Neural cell (in vitro differentiated cells): ENCODE measurements at regions not wholly inside any gene's neighbourhood (a gene's known extent, or its start where the extent isn't known, plus 50 kb on each side); places are given as distances from the start of the nearest gene placed in this dataset.

Experiments
- H2AFZ ChIP-seq: fragments of 200-600, 300-800 bp; sonication (generic), shearing (Covaris generic); 2 replicates; pipeline ENCODE4 v1.6.0; 2014; ENCODE audit warnings: low read depth, mild to moderate bottlenecking, antibody characterized with exemption, low read length, moderate library complexity
- H3F3A ChIP-seq: fragments of 200-600 bp; shearing (Covaris generic); 2 replicates; pipeline ENCODE4 v1.6.1; 2016; ENCODE audit warnings: mild to moderate bottlenecking, moderate library complexity, mixed read lengths, antibody characterized with exemption, low read length; ENCODE audit not compliant: insufficient read depth, poor library complexity, severe bottlenecking
- H3K27ac ChIP-seq: fragments of 200-600, 300-800 bp; sonication (generic), shearing (Covaris generic); 2 replicates; pipeline ENCODE4 v1.5.1; 2014; ENCODE audit warnings: mild to moderate bottlenecking, low read length, moderate library complexity
- H3K27me3 ChIP-seq: fragments of 300-800, 200-600 bp; sonication (generic), shearing (Covaris generic); 2 replicates; pipeline ENCODE4 v1.6.0; 2014; ENCODE audit warnings: mild to moderate bottlenecking, low read depth, low read length, moderate library complexity; ENCODE audit not compliant: insufficient read depth
- H3K36me3 ChIP-seq: fragments of 300-800, 200-600 bp; sonication (generic), shearing (Covaris generic); 2 replicates; pipeline ENCODE4 v1.5.1; 2014; ENCODE audit warnings: mild to moderate bottlenecking, antibody characterized with exemption, low read length, moderate library complexity; ENCODE audit not compliant: insufficient read depth
- H3K4me2 ChIP-seq: fragments of 300-800, 200-600 bp; sonication (generic), shearing (Covaris generic); 2 replicates; pipeline ENCODE4 v1.6.0; 2014; ENCODE audit warnings: mild to moderate bottlenecking, low read length
- H3K4me3 ChIP-seq: fragments of 300-800, 200-600 bp; sonication (generic), shearing (Covaris generic); 2 replicates; pipeline ENCODE4 v1.5.1; 2014; ENCODE audit warnings: mild to moderate bottlenecking, low read length, moderate library complexity
- H3K79me2 ChIP-seq: fragments of 200-600 bp; shearing (Covaris generic); replicated peaks from 2 replicates; pipeline ENCODE4 v1.6.0; 2014; ENCODE audit warnings: mild to moderate bottlenecking, low read length, moderate library complexity; ENCODE audit not compliant: insufficient read depth
- H3K9ac ChIP-seq: fragments of 300-800, 200-600 bp; sonication (generic), shearing (Covaris generic); 2 replicates; pipeline ENCODE4 v1.6.1; 2016; ENCODE audit warnings: mild to moderate bottlenecking, low read length, mixed read lengths
- H3K9me2 ChIP-seq: fragments of 200-600 bp; shearing (Covaris generic); 2 replicates; pipeline ENCODE4 v1.6.1; 2016; ENCODE audit warnings: mild to moderate bottlenecking, low read length, mixed read lengths; ENCODE audit not compliant: insufficient read depth
- H3K9me3 ChIP-seq: fragments of 200-600, 300-800 bp; sonication (generic), shearing (Covaris generic); 2 replicates; pipeline ENCODE4 v1.6.1; 2016; ENCODE audit warnings: mild to moderate bottlenecking, mixed run types, low read length, moderate library complexity, mixed read lengths
- H4K20me1 ChIP-seq: fragments of 200-600 bp; shearing (Covaris generic); 2 replicates; pipeline ENCODE4 v1.6.1; 2016; ENCODE audit warnings: mild to moderate bottlenecking, mixed run types; ENCODE audit not compliant: insufficient read depth
- EP300 ChIP-seq: fragments of 450-650 bp; conservative IDR thresholded peaks from 2 replicates; pipeline ENCODE4 v1.6.1; 2014; ENCODE audit warnings: antibody characterized with exemption, mild to moderate bottlenecking, moderate library complexity; ENCODE audit not compliant: poor library complexity, severe bottlenecking
- EZH2 ChIP-seq: fragments of 200-600, 300-800 bp; shearing (Covaris generic), sonication (generic); IDR thresholded peaks from 2 replicates; pipeline ENCODE4 v1.6.1; 2014; ENCODE audit warnings: antibody characterized with exemption, low read length, borderline replicate concordance, mild to moderate bottlenecking; ENCODE audit not compliant: insufficient read depth, poor library complexity, severe bottlenecking
- MXI1 ChIP-seq: fragments of 450-650 bp; conservative IDR thresholded peaks from 2 replicates; pipeline ENCODE4 v1.6.1; 2014; ENCODE audit warnings: antibody characterized with exemption, mild to moderate bottlenecking; ENCODE audit not compliant: poor library complexity, severe bottlenecking
- POLR2AphosphoS5 ChIP-seq: IDR thresholded peaks from 2 replicates; pipeline ENCODE4 v1.6.1; 2012
- RAD21 ChIP-seq: fragments of 450-650 bp; conservative IDR thresholded peaks from 2 replicates; pipeline ENCODE4 v1.6.1; 2014; ENCODE audit warnings: antibody characterized with exemption, mild to moderate bottlenecking, moderate library complexity
- SMC3 ChIP-seq: fragments of 450-650 bp; conservative IDR thresholded peaks from 2 replicates; pipeline ENCODE4 v1.6.1; 2014; ENCODE audit warnings: antibody characterized with exemption, mild to moderate bottlenecking, moderate library complexity; ENCODE audit not compliant: poor library complexity
- TAF1 ChIP-seq: IDR thresholded peaks from 2 replicates; pipeline ENCODE4 v1.6.1; 2012; ENCODE audit warnings: low read depth
- TF ChIP-seq, protein P1 (sequence below): fragments of 450-650 bp; IDR thresholded peaks from 2 replicates; pipeline ENCODE4 v1.5.1; 2014; ENCODE audit warnings: antibody characterized with exemption, mild to moderate bottlenecking, moderate library complexity; ENCODE audit not compliant: poor library complexity, severe bottlenecking
- TF ChIP-seq, protein P2 (sequence below): IDR thresholded peaks from 2 replicates; pipeline ENCODE4 v1.6.1; 2012; ENCODE audit warnings: borderline replicate concordance

DNA sequence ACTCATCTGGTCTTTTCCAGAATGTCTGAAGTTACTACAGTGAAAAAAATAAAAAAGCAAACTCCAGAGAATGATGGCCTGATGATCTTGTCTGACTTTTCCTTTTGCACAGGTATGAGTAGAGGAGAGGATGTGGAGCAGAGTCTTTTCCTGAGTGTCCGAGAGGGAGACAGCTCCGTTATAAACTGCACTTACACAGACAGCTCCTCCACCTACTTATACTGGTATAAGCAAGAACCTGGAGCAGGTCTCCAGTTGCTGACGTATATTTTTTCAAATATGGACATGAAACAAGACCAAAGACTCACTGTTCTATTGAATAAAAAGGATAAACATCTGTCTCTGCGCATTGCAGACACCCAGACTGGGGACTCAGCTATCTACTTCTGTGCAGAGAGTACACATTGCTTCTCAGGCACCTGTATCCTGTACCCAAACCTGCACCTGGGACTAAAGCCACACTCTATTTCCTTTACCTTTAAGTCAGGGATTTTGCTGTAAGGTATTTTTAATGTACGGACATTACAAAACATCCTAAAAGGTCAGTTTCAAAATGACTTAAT lies 75.8 kb upstream of the OR4E1 start:
- Histone ChIP-seq H3F3A (no peaks in the 10 kb centered on the region), H3K4me3 (no peak overlapping the region), H2AFZ (no peak overlapping the region), H3K27me3 (no peaks in the 10 kb centered on the region), H3K27ac (no peak overlapping the region), H3K36me3 (no peaks in the 10 kb centered on the region), H3K9ac (no peak overlapping the region), H3K79me2 (no peaks in the 10 kb centered on the region), H3K4me2 (no peak overlapping the region), H4K20me1 (no peaks in the 10 kb centered on the region), H3K9me3 (no peaks in the 10 kb centered on the region), H3K9me2 (no peaks in the 10 kb centered on the region)
- TF ChIP-seq POLR2AphosphoS5 (no peak), RAD21 (no peak), MXI1 (no peak), SMC3 (no peak), EP300 (no peak), EZH2 (no peak), TAF1 (no peak)
- TF ChIP-seq, protein P1, sequence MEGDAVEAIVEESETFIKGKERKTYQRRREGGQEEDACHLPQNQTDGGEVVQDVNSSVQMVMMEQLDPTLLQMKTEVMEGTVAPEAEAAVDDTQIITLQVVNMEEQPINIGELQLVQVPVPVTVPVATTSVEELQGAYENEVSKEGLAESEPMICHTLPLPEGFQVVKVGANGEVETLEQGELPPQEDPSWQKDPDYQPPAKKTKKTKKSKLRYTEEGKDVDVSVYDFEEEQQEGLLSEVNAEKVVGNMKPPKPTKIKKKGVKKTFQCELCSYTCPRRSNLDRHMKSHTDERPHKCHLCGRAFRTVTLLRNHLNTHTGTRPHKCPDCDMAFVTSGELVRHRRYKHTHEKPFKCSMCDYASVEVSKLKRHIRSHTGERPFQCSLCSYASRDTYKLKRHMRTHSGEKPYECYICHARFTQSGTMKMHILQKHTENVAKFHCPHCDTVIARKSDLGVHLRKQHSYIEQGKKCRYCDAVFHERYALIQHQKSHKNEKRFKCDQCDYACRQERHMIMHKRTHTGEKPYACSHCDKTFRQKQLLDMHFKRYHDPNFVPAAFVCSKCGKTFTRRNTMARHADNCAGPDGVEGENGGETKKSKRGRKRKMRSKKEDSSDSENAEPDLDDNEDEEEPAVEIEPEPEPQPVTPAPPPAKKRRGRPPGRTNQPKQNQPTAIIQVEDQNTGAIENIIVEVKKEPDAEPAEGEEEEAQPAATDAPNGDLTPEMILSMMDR, result no peak
- TF ChIP-seq, protein P2, sequence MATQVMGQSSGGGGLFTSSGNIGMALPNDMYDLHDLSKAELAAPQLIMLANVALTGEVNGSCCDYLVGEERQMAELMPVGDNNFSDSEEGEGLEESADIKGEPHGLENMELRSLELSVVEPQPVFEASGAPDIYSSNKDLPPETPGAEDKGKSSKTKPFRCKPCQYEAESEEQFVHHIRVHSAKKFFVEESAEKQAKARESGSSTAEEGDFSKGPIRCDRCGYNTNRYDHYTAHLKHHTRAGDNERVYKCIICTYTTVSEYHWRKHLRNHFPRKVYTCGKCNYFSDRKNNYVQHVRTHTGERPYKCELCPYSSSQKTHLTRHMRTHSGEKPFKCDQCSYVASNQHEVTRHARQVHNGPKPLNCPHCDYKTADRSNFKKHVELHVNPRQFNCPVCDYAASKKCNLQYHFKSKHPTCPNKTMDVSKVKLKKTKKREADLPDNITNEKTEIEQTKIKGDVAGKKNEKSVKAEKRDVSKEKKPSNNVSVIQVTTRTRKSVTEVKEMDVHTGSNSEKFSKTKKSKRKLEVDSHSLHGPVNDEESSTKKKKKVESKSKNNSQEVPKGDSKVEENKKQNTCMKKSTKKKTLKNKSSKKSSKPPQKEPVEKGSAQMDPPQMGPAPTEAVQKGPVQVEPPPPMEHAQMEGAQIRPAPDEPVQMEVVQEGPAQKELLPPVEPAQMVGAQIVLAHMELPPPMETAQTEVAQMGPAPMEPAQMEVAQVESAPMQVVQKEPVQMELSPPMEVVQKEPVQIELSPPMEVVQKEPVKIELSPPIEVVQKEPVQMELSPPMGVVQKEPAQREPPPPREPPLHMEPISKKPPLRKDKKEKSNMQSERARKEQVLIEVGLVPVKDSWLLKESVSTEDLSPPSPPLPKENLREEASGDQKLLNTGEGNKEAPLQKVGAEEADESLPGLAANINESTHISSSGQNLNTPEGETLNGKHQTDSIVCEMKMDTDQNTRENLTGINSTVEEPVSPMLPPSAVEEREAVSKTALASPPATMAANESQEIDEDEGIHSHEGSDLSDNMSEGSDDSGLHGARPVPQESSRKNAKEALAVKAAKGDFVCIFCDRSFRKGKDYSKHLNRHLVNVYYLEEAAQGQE, result no peak

DNA sequence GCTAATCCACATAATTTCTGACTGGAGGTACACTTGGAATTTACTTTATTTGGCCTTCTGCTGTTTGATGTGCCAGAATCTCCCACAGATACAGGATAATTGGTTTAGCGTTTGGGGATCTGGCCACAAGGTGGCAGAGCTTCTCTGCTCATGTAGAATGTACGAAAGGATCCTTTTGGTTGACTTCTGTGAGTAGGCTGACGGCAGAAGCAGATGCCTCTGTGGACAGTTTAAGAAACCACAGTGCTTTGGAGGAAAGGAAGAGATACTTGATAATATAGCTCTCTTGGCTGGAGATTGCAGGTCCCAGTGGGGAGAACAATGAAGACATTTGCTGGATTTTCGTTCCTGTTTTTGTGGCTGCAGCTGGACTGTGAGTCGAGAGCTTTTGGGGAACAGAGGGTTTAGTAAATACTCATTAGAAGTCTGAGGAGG lies 75.3 kb upstream of the OR4E1 start:
- Histone ChIP-seq H3K27me3 (no peaks in the 10 kb centered on the region), H3F3A (no peaks in the 10 kb centered on the region), H2AFZ (no peak overlapping the region), H3K4me3 (no peak overlapping the region), H3K9me3 (no peaks in the 10 kb centered on the region), H4K20me1 (no peaks in the 10 kb centered on the region), H3K9ac (no peak overlapping the region), H3K4me2 (no peak overlapping the region), H3K27ac (no peak overlapping the region), H3K79me2 (no peaks in the 10 kb centered on the region), H3K9me2 (no peaks in the 10 kb centered on the region), H3K36me3 (no peaks in the 10 kb centered on the region)
- TF ChIP-seq, protein P2, result no peak
- TF ChIP-seq RAD21 (peak; percentile 40), TAF1 (no peak), MXI1 (no peak), SMC3 (peak; percentile 47)
- TF ChIP-seq, protein P1, result peak; percentile 72
